ENCODE measurements at regions not wholly inside any gene's neighbourhood (a gene's known extent, or its start where the extent isn't known, plus 50 kb on each side); places are given as distances from the start of the nearest gene placed in this dataset.

GRCh38 chr15:54859982-54860381 is 336.8 kb downstream of the RSL24D1 start:
- TF ChIP-seq CTCF (IDR thresholded peaks at IDR 0.05), result no peak
- TF ChIP-seq POLR2A (IDR thresholded peaks at IDR 0.05), result no peak
- intact Hi-C loops (cut with DNase I; ENCODE audit: low total_unique reads), result no loop called here
- H3K4me3 ChIP-seq (ENCODE audit: low read depth, poor library complexity, severe bottlenecking), result no peak overlapping the region
- DNase-seq (ENCODE audit: low spot score in 2 of 2), result no peak

GRCh38 chr15:54854667-54855066 is 342.1 kb downstream of the RSL24D1 start:
- DNase-seq (ENCODE audit: low spot score in 2 of 2), result no peak
- intact Hi-C loops (cut with DNase I; ENCODE audit: low total_unique reads), result no loop called here
- 94 to 95% methylated on average over 1 of the region's 1 CpG for WGBS, 2 donors
- H3K4me3 ChIP-seq (ENCODE audit: low read depth, poor library complexity, severe bottlenecking), result no peak overlapping the region
- TF ChIP-seq POLR2A (IDR thresholded peaks at IDR 0.05) (no peak), CTCF (IDR thresholded peaks at IDR 0.05) (no peak)

- intact Hi-C loops (cut with DNase I; ENCODE audit: low total_unique reads), result no loop called here
- 50 to 55% methylated on average over 4 of the region's 4 CpGs for WGBS, 2 donors
- TF ChIP-seq POLR2A (IDR thresholded peaks at IDR 0.05) (no peak), CTCF (IDR thresholded peaks at IDR 0.05) (no peak)
- H3K4me3 ChIP-seq (ENCODE audit: low read depth, poor library complexity, severe bottlenecking), result no peak overlapping the region
- DNase-seq (ENCODE audit: low spot score in 2 of 2), result no peak
Measured at GRCh38 chr15:54850101-54850500, 346.6 kb downstream of the RSL24D1 start.

- no peak for DNase-seq (ENCODE audit: low spot score in 2 of 2)
- no peak for TF ChIP-seq POLR2A (IDR thresholded peaks at IDR 0.05)
- no peak for TF ChIP-seq CTCF (IDR thresholded peaks at IDR 0.05)
- intact Hi-C loops (cut with DNase I; ENCODE audit: low total_unique reads), result no loop called here
- H3K4me3 ChIP-seq (ENCODE audit: low read depth, poor library complexity, severe bottlenecking), result no peak overlapping the region
Measured at GRCh38 chr15:54843006-54843405, 353.7 kb downstream of the RSL24D1 start.

GRCh38 chr15:54841701-54842305 is 354.9 kb downstream of the RSL24D1 start:
- WGBS, 2 donors, result 67 to 74% methylated on average over 3 of the region's 3 CpGs
- H3K4me3 ChIP-seq (ENCODE audit: low read depth, poor library complexity, severe bottlenecking), result no peak overlapping the region
- TF ChIP-seq CTCF (IDR thresholded peaks at IDR 0.05), result no peak
- no peak for TF ChIP-seq POLR2A (IDR thresholded peaks at IDR 0.05)
- intact Hi-C loops (cut with DNase I; ENCODE audit: low total_unique reads), result no loop called here
- no peak for DNase-seq (ENCODE audit: low spot score in 2 of 2)

Measured in lower leg skin (tissue), 4 donors.